DND-41 (cell line): ENCODE measurements at regions not wholly inside any gene's neighbourhood (a gene's known extent, or its start where the extent isn't known, plus 50 kb on each side); places are given as distances from the start of the nearest gene placed in this dataset.
"Not testable (repeated sequence)": the region's sequence is repeated elsewhere in the genome, so short reads cannot be mapped to it uniquely, and the experiment has no call there.

Source experiments
- ATAC-seq: fragments of 200-7000 bp; cut with Tn5 transposase; 3 replicates; pipeline ENCODE4 v1.9.1; 2021; ENCODE audit warnings: low read depth; ENCODE audit not compliant: insufficient read depth
- DNase-seq: peaks from one replicate; pipeline ENCODE4 v3.0.0-alpha.2; 2020
- H2AFZ ChIP-seq: 2 replicates; pipeline ENCODE4 v1.6.0; 2012; ENCODE audit warnings: low read depth, low read length
- H3K27ac ChIP-seq: 2 replicates; pipeline ENCODE4 v1.5.1; 2012; ENCODE audit warnings: low read length, inconsistent platforms
- H3K27me3 ChIP-seq: fragments of 200-600 bp; sonication (generic); 2 replicates; pipeline ENCODE4 v1.6.0; 2012; ENCODE audit warnings: low read length, mild to moderate bottlenecking, inconsistent platforms; ENCODE audit not compliant: insufficient read depth, poor library complexity
- H3K36me3 ChIP-seq: 2 replicates; pipeline ENCODE4 v1.5.1; 2012; ENCODE audit warnings: low read length, inconsistent platforms; ENCODE audit not compliant: insufficient read depth
- H3K4me1 ChIP-seq: 2 replicates; pipeline ENCODE4 v1.5.1; 2012; ENCODE audit warnings: mild to moderate bottlenecking, low read length; ENCODE audit not compliant: insufficient read depth
- H3K4me2 ChIP-seq: 2 replicates; pipeline ENCODE4 v1.6.0; 2012; ENCODE audit warnings: mild to moderate bottlenecking, moderate library complexity, low read length, inconsistent platforms; ENCODE audit not compliant: insufficient read depth
- H3K4me3 ChIP-seq, 2 experiments: fragments of 200-600 bp in 1 of 2; shearing (Covaris generic) in 1 of 2; 2 replicates each; pipeline ENCODE4 v1.5.1; 2012 to 2016; ENCODE audit warnings: inconsistent platforms in 2 of 2, low read length in 2 of 2, mild to moderate bottlenecking in 2 of 2, low read depth in 1 of 2, moderate library complexity in 1 of 2
- H3K79me2 ChIP-seq: 2 replicates; pipeline ENCODE4 v1.6.0; 2012; ENCODE audit warnings: low read length, inconsistent platforms; ENCODE audit not compliant: insufficient read depth
- H3K9ac ChIP-seq: 2 replicates; pipeline ENCODE4 v1.6.0; 2012; ENCODE audit warnings: low read depth, mild to moderate bottlenecking, inconsistent platforms, low read length, moderate library complexity
- H3K9me3 ChIP-seq: 2 replicates; pipeline ENCODE4 v1.5.1; 2012; ENCODE audit warnings: low read length, moderate library complexity, mild to moderate bottlenecking, inconsistent platforms; ENCODE audit not compliant: insufficient read depth, severe bottlenecking
- H4K20me1 ChIP-seq: 2 replicates; pipeline ENCODE4 v1.6.0; 2012; ENCODE audit warnings: low read length; ENCODE audit not compliant: insufficient read depth
- CTCF ChIP-seq: IDR thresholded peaks from 2 replicates; pipeline ENCODE4 v1.5.1; 2012; ENCODE audit warnings: borderline replicate concordance, low read length, moderate library complexity, mild to moderate bottlenecking; ENCODE audit not compliant: poor library complexity, severe bottlenecking; ENCODE audit errors: extremely low read depth
- EZH2 ChIP-seq: IDR thresholded peaks from 3 replicates; pipeline ENCODE4 v1.6.1; 2012; ENCODE audit warnings: borderline replicate concordance, low read depth, mild to moderate bottlenecking, moderate library complexity, low read length, inconsistent platforms; ENCODE audit not compliant: severe bottlenecking

DNA sequence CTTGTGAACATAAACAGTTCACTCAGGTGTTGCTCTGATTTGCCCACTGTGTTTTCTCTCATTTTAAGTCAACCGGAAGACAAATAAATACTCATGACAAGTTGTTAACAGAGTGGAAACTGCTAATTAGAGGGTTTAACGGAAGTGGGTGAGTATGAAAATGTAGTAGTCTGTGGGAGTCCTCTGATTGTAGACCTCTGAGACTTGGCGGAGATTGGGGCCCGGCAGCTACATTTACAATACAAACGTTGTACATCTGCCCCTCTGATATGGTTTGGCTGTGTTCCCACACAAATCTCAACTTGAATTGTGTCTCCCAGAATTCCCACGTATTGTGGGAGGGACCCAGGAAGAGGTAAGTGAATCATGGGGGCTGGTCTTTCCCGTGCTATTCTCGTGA, 107.3 kb upstream of the FAM98A start:
- no peak for DNase-seq
- H2AFZ ChIP-seq, result no peak overlapping the region
- no peak overlapping the region for H3K9ac ChIP-seq
- H3K27me3 ChIP-seq, result no peaks in the 10 kb centered on the region
- no peaks in the 10 kb centered on the region for H3K79me2 ChIP-seq
- no peak overlapping the region for H3K4me2 ChIP-seq
- no peaks in the 10 kb centered on the region for H3K9me3 ChIP-seq
- no peak overlapping the region for H3K4me3 ChIP-seq
- ATAC-seq, result no peak
- H3K36me3 ChIP-seq, result no peaks in the 10 kb centered on the region
- no peaks in the 10 kb centered on the region for H4K20me1 ChIP-seq
- TF ChIP-seq EZH2 (no peak), CTCF (no peak)
- no peak overlapping the region for H3K27ac ChIP-seq
- H3K4me1 ChIP-seq, result no peaks in the 10 kb centered on the region

- Histone ChIP-seq H4K20me1 (no peaks in the 10 kb centered on the region), H3K27me3 (no peaks in the 10 kb centered on the region), H3K9ac (no peak overlapping the region), H3K36me3 (no peaks in the 10 kb centered on the region), H3K4me3 (no peak overlapping the region), H3K9me3 (no peaks in the 10 kb centered on the region), H3K79me2 (no peaks in the 10 kb centered on the region), H3K4me1 (no peaks in the 10 kb centered on the region), H3K27ac (no peak overlapping the region), H2AFZ (no peak overlapping the region), H3K4me2 (no peak overlapping the region)
- ATAC-seq, result no peak
- TF ChIP-seq CTCF, result no peak
- TF ChIP-seq EZH2, result no peak
- no peak for DNase-seq
Observed at GRCh38 chr2:33704406-33704855, 105.3 kb upstream of the FAM98A start.

DNA sequence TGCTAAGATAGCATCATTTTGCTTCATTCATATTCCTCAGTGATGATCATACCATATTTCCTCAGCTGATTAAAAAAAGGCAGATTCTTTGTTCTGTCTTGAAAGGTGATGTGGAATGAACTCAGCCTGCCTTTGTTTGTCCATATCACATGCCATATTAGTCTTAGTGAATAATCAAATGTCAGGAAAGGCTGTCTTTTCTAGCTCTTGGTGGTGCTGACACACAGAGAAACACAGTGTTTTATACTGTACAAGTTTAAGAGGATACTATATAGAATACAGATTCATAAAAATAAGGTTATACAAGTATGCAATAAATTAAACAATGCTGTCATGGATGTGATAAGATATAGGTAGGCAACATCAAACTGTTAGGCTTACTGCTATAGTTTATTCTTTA, 97.1 kb upstream of the FAM98A start:
- H3K27me3 ChIP-seq, result no peaks in the 10 kb centered on the region
- DNase-seq, result no peak
- H3K4me3 ChIP-seq, result no peak overlapping the region
- TF ChIP-seq CTCF (no peak), EZH2 (no peak)
- no peaks in the 10 kb centered on the region for H3K9me3 ChIP-seq
- H3K79me2 ChIP-seq, result no peaks in the 10 kb centered on the region
- no peak overlapping the region for H3K27ac ChIP-seq
- H4K20me1 ChIP-seq, result no peaks in the 10 kb centered on the region
- H2AFZ ChIP-seq, result no peak overlapping the region
- H3K36me3 ChIP-seq, result no peaks in the 10 kb centered on the region
- ATAC-seq, result no peak
- no peak overlapping the region for H3K9ac ChIP-seq
- no peak overlapping the region for H3K4me2 ChIP-seq
- no peaks in the 10 kb centered on the region for H3K4me1 ChIP-seq

DNA sequence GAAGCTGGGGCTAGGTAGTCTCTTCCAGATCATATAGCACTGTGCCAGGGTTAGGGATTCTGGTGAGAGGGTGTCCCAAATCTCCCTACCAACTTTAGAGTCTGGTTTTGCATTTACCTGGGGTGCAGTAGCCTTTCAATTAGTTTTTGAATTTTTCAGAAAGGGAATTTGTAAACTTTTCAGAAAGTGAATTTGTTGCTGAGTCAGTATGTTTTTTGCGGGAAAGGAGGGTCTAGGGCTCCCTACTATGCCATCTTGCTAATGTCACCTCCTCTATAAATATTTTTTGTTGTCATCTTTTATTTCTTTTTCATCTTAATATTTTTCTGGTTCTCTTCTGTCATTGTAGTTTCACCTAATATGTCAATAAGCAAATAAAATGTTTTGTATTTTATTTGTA, 95.8 kb upstream of the FAM98A start:
- H3K36me3 ChIP-seq, result no peaks in the 10 kb centered on the region
- H3K9ac ChIP-seq, result no peak overlapping the region
- ATAC-seq (no peak), DNase-seq (no peak)
- no peaks in the 10 kb centered on the region for H3K4me1 ChIP-seq
- H3K79me2 ChIP-seq, result no peaks in the 10 kb centered on the region
- H3K4me3 ChIP-seq, result no peak overlapping the region
- no peaks in the 10 kb centered on the region for H3K9me3 ChIP-seq
- no peak overlapping the region for H3K27ac ChIP-seq
- no peak overlapping the region for H3K4me2 ChIP-seq
- no peaks in the 10 kb centered on the region for H4K20me1 ChIP-seq
- TF ChIP-seq EZH2, result no peak
- TF ChIP-seq CTCF, result no peak
- no peaks in the 10 kb centered on the region for H3K27me3 ChIP-seq
- H2AFZ ChIP-seq, result no peak overlapping the region

GRCh38 chr2:33690686-33691085, 91.6 kb upstream of the FAM98A start:
- H3K27ac ChIP-seq, H3K9ac ChIP-seq, H3K9me3 ChIP-seq, DNase-seq, H3K4me2 ChIP-seq, H3K79me2 ChIP-seq, H3K4me1 ChIP-seq, ATAC-seq, H3K36me3 ChIP-seq, H3K4me3 ChIP-seq, H2AFZ ChIP-seq, H4K20me1 ChIP-seq, H3K27me3 ChIP-seq: not testable (repeated sequence)
